Skin of body (tissue), 1 donor: ENCODE measurements at regions not wholly inside any gene's neighbourhood (a gene's known extent, or its start where the extent isn't known, plus 50 kb on each side); places are given as distances from the start of the nearest gene placed in this dataset.
"Not testable (repeated sequence)": the region's sequence is repeated elsewhere in the genome, so short reads cannot be mapped to it uniquely, and the experiment has no call there.

ENCODE experiments used
- DNase-seq: peaks from one replicate; lab custom pipeline; 2025; lab: John Stamatoyannopoulos, UW

DNA sequence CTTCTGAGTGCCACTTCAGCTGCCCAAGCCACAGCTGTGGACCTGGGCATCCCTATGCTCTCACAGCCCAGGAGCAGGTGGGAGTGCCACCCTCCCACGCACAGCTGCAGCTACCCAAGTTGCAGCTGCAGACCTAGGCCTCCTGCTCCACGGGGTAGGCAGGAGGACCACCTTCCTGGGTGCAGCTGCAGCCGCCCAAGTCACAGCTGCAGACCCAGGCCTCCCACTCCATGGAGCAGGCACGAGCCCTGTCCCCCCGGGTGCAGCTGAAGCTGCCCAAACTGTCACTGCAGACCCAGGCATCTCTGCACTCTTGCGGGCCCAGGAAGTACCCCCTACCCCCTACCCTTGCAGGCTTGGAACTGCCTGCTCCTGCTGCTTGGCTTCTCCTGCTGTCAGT lies 260.2 kb downstream of the XPNPEP1 start:
- DNase-seq: no peak

GRCh38 chr10:109652612-109653011 lies 270.7 kb downstream of the XPNPEP1 start:
- DNase-seq: not testable (repeated sequence)

DNA sequence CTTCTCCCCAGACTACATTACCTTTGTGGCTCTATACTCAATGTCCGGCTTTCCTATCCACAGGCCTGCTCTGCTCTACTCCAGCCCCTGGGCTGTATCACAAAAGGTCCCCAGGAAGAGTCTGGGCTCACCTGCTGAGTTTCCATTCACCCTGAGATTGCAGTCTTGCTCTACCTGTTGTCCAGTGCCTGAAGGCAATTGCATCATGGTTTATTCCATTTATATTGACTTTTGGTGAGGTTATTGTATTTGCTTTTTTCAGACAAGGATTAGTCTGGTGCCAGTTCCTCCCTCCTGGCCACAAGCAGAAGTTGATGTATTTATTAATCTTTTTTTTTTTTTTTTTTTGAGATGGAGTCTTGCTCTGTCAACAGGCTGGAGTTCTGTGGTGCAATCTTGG lies 273.1 kb downstream of the XPNPEP1 start:
- DNase-seq: no peak

- no peak for DNase-seq
Observed at GRCh38 chr10:109647627-109648026, 275.7 kb downstream of the XPNPEP1 start.

DNA sequence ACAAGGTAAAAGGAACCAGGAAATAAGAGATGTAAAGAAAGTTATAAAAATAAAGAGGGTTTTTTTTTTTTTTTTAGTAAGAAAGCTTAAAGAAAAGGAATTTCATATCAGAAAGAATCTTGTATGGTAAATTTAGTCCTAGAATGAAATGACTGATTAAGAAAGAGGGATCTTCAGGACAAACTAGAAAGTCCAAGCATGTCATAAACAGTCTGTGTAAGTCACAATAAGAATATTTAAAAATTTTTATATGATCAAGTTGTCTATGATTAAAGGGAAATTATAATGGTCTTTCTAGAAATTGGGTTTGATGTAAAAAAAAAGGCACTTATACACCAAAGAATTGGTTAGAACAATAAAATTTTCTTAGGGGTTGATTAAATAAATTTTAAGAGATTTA lies 289.5 kb downstream of the XPNPEP1 start:
- no peak for DNase-seq

DNA sequence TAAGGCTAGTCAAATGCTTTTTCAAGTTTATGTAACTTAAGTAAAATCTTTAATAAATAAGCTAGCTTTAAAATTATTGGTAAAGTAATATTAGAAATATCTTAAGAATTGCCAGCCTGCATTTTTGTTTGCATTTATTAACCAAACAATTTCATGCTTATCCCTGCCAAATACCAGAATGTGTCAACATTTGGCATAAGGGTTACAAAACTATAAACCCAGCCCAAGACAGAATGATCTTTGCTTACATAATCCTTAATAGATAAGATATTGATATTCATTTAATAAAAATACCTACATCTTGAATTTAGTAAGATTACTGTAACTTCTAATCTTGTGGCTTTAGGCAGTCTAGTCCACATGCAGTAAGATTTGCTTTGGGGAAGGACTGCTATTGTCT lies 290.3 kb downstream of the XPNPEP1 start:
- DNase-seq: not testable (repeated sequence)

DNA sequence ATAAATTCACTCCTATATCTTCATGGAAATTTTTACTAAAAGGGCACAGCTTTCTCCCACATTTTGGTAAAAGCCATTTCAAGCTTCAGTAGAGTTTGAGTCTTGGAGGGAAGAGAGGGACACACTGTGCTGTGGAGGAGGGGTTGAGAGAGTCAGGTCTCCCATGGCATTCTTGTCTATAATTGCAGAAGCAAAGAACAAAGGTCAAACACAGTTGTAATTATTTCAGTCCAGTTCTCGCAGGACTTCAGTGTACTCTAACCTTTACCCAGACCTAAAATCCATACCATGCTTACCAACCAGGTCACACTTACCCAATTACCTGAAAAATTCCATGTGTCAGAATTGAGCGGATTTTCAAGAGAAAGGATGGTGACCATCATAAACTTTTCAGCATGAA lies 298.4 kb downstream of the XPNPEP1 start:
- DNase-seq: no peak

- DNase-seq: no peak
Observed at GRCh38 chr10:109622566-109622965, 300.7 kb downstream of the XPNPEP1 start.

DNA sequence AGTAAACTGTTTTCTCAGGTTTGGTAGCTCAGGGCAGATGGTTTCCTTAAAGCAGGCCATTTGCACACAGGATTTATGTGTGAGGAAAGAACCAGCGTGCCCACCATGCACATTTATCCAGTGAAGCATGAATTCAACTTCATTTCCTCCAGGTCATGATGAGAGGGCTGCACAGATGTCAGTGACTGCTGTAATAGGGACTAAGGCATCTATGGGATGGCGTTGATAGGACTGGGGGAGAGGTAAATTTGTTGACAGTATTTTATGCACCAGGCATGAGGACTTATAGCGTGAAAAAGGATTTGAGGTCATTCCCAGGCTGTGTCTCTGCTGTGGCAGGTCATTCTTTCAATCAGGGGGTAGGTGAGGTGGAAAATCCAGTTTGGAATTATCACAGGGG lies 302.9 kb downstream of the XPNPEP1 start:
- no peak for DNase-seq

DNA sequence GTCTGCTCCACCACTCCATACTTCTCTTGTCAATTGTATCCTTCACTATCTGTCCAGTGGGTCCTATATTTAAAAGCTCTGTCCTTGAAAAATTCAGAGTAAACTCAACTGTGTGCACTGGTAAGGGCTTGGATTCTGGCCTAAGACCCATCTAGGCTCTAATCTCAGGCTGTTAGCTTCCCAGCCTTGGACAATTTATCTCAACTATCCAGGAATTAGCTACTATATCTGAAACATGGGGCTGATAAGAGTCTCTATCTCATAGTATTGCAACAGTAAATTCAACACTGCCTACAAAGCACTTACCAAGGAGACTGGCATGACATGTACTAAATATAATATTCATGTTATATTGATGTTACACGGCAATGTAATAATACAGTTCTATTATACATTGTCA lies 303.4 kb downstream of the XPNPEP1 start:
- DNase-seq: no peak

GRCh38 chr10:109618748-109619147 lies 304.6 kb downstream of the XPNPEP1 start:
- DNase-seq: no peak

DNA sequence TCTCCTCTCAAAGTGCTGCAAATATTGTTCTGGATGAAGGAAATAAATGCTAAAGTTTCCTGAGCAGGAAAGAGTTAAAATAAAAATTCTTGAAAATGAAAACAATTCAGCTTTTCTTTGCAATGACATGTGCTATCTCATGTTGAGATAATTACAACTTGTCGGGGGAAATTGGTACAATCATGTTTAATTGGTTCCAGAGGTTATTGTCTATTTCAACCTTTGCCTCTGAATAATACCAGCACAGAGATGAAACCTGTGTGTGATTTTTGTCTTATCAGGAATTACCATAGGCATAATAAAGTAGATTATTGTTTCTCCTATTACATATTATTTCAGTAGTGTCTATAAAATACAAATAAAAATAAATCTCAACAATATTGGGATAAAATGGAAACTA lies 305.0 kb downstream of the XPNPEP1 start:
- no peak for DNase-seq

- no peak for DNase-seq
Observed at GRCh38 chr10:109616359-109616980, 306.8 kb downstream of the XPNPEP1 start.

DNA sequence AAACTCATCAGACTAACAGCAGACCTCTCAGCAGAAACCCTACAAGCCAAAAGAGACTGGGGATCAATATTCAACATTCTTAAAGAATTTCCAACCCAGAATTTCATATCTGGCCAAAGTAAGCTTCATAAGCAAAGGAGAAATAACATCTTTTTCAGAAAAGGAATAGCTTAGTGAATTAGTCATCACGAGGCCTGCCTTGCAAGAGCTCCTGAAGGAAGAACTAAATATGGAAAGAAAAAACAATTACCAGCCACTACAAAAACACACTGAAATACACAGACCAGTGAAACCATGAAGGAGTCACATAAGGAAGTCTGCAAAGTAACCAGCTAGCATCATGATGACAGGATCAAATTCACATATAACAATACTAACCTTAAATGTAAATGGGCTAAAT lies 328.0 kb downstream of the XPNPEP1 start:
- not testable (repeated sequence) for DNase-seq

DNA sequence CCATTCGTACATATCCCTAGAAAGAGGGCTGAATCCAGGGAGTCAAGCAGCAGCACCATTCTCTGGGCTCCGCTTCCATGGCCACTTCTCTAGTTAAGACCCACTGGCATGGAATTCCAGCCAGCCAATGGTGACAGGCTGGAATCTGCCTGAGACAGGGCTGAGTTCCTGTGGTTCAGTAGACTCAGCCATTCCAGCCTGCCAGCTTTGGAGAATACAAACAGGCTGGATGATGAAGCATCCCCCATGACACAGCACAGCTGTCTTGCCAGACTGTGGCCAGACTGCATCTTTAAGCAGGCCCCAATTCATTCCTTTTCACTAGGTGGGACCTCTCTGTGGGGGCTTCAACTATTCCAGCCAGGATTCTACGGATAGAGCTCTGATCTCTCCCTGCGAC lies 329.6 kb downstream of the XPNPEP1 start:
- no peak for DNase-seq

DNA sequence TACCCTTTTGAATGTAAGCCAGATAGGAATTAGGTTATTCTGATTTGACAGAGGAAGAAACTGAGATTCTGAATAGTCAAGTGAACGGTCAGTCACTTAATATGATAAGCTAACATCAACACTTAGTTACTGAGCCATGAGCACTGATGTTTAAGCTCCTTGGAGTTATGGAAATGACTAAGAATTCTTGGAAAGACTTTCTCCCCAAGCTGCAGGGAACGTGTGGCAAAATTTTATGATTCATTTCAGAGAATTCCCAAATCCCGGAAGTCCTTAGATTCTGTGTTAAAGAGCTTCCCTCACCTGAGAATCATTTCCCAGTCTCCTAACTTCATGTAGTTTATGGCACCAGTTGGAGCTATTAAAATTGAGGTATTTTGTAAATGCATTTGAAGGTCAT lies 330.9 kb downstream of the XPNPEP1 start:
- DNase-seq: no peak

- DNase-seq: no peak
Observed at GRCh38 chr10:109591601-109592000, 331.7 kb downstream of the XPNPEP1 start.

DNA sequence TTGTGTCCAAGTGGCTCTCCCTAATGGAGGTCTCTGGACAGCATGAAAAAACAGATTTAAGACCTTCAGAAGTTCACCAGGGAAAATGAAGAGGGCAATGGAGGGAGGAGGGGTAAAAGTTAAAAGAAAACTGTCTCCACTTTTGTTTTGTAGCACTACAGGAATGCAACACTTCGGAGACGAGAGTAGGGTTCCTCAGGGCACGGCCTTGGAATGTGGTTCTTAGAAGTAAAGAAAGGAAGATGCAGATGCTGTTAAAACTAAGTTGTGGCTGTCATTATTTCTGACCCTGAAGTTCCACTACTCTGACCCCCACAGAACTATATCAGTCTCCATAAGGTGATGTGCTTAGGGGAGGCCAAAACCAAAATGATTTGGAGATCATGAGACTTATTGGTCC lies 335.1 kb downstream of the XPNPEP1 start:
- DNase-seq: no peak

DNA sequence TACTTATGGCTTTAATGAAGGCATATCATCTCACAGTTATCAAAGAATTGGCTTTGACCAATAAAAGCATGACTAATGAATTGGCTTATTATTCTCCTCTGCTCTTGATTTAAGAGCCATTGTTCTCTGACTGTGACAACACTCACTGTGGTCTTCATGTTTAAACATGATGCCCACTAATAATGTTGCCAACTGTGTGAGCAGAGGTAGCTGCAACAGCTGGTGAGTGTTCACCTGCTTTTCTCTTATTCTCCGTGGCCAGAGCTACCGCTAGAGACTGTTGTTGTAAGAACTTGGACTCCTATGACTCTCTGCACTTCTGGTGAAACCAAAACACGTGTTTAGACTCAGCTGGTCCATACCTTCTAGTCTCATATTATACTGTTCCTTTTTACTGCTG lies 335.9 kb downstream of the XPNPEP1 start:
- DNase-seq: no peak

DNA sequence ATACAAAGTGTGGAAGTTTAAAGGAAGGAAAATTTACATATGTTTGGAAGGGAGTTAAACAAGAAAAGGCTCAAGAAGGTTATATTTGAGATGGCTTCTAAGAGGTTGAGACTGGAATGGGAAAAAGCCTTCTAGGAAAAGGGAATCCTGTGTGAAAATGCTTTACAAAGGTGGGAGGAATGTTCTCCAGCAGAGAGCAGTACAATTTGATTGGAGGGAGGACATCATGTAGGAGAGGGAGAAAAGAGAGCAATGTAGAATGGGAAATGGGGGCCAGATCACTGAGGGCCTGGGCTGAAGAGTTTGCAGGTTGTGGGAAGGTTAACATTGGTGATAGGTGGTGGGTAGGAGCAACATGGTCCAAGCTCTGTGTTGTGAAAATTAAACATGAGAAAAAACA lies 366.9 kb downstream of the XPNPEP1 start:
- DNase-seq: no peak

DNA sequence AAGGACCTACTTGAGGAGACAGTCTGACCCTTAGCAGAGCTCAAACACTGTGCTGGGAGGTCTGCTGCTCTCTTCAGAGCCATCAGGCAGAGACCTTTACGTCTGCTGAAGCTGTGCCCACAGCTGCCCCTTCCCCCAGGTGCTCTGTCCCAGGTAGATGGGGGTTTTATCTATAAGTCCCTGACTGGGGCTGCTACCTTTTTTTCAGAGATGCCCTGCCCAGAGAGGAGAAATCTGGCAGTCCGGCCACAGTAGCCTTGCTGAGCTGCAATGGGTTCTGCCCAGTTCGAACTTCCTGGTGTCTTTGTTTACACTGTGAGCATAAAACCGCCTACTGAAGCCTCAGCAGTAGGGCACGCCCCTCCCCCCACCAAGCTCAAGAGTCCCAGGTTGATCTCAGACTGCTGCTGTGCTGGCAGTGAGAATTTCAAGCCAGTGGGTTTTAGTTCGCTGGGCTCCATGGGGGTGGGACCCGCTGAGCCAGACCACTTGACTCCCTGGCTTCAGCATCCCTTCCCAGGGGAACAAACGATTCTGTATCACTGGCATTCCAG lies 381.2 kb downstream of the XPNPEP1 start:
- DNase-seq: not testable (repeated sequence)

- DNase-seq: no peak
Observed at GRCh38 chr10:109534193-109534592, 389.1 kb downstream of the XPNPEP1 start.

DNA sequence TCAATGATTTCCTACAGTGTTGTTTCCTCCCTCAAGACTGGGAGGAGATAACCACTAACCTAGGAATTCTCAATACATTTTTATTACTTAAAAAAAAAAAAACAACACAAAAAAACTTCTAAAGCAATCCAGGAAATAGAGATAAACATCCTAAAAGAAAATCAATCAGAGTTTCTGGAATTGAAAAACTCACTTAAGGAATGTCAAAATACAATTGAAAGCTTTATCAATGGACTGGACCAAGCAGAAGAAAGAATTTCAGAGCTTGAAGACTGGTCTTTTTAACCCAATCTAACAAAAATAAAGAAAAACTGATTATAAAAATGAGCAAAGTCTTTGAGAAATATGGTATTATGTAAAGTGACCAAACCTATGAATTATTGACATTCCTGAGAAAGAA lies 394.1 kb downstream of the XPNPEP1 start:
- DNase-seq: no peak

GRCh38 chr10:109517748-109518147 lies 405.6 kb downstream of the XPNPEP1 start:
- DNase-seq: no peak
